ENCODE measurements at regions not wholly inside any gene's neighbourhood (a gene's known extent, or its start where the extent isn't known, plus 50 kb on each side); places are given as distances from the start of the nearest gene placed in this dataset.

DNA sequence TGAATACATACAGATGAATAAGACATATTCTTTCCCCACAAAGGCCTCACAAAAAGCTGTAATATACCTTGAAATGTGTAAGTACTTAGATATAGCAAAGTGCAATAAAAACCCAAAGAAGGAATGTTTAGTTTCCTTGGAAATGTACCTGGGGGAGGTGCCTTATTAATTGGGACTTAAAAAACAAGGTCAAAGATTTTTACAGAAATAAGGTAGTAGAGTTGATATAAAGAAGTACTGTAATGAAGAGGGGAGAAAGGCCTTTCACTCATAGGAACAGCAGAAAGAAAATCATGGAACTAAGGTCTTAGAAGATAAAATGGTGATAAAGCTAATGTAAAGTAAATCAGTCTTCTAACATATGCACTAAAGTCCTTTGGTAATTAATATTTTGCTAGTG, 153.9 kb upstream of the B3GALT2 start:
- H3K9me3 ChIP-seq (ENCODE audit: severe bottlenecking): no peaks in the 10 kb centered on the region

DNA sequence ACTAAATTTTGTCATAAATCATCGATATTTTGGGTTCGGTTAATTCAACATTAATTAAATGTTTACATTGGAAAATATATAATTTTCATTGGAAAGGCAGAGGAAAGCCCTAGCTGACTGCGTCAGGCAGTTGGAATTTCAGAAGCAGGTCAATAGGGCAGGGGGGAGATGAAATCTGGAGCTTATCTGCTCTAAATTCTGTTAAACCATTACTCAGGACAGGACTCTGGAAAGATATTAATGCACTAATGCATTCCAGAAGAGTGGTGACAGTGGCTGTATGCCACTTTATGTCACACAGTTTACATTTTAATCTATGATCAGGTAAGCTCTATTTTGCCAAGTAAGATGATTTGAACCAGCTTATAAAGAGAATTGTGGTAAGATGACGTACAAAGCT, 153.0 kb upstream of the B3GALT2 start:
- Histone ChIP-seq H3K4me1 (ENCODE audit: insufficient read depth, poor library complexity, severe bottlenecking) (no peaks in the 10 kb centered on the region), H3K9me3 (ENCODE audit: severe bottlenecking) (no peaks in the 10 kb centered on the region), H3K27ac (ENCODE audit: poor library complexity, severe bottlenecking) (no peak overlapping the region), H3K4me3 (ENCODE audit: severe bottlenecking) (no peak overlapping the region), H3K36me3 (ENCODE audit: low read depth) (no peaks in the 10 kb centered on the region), H3K27me3 (ENCODE audit: insufficient read depth, poor library complexity, severe bottlenecking) (no peaks in the 10 kb centered on the region)
- DNase-seq (ENCODE audit: low spot score) (no peak), ATAC-seq (ENCODE audit: low read depth) (no peak)
- TF ChIP-seq, protein P1, sequence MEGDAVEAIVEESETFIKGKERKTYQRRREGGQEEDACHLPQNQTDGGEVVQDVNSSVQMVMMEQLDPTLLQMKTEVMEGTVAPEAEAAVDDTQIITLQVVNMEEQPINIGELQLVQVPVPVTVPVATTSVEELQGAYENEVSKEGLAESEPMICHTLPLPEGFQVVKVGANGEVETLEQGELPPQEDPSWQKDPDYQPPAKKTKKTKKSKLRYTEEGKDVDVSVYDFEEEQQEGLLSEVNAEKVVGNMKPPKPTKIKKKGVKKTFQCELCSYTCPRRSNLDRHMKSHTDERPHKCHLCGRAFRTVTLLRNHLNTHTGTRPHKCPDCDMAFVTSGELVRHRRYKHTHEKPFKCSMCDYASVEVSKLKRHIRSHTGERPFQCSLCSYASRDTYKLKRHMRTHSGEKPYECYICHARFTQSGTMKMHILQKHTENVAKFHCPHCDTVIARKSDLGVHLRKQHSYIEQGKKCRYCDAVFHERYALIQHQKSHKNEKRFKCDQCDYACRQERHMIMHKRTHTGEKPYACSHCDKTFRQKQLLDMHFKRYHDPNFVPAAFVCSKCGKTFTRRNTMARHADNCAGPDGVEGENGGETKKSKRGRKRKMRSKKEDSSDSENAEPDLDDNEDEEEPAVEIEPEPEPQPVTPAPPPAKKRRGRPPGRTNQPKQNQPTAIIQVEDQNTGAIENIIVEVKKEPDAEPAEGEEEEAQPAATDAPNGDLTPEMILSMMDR (IDR thresholded peaks at IDR 0.05; ENCODE audit: poor library complexity, severe bottlenecking): no peak

More for the DNA sequence above, 153.9 kb upstream of the B3GALT2 start:
- TF ChIP-seq, protein P1 (IDR thresholded peaks at IDR 0.05; ENCODE audit: poor library complexity, severe bottlenecking): no peak
- Histone ChIP-seq H3K4me3 (ENCODE audit: severe bottlenecking) (no peak overlapping the region), H3K27ac (ENCODE audit: poor library complexity, severe bottlenecking) (no peak overlapping the region), H3K27me3 (ENCODE audit: insufficient read depth, poor library complexity, severe bottlenecking) (no peaks in the 10 kb centered on the region), H3K36me3 (ENCODE audit: low read depth) (no peaks in the 10 kb centered on the region), H3K4me1 (ENCODE audit: insufficient read depth, poor library complexity, severe bottlenecking) (no peaks in the 10 kb centered on the region)
- ATAC-seq (ENCODE audit: low read depth) (no peak), DNase-seq (ENCODE audit: low spot score) (no peak)

DNA sequence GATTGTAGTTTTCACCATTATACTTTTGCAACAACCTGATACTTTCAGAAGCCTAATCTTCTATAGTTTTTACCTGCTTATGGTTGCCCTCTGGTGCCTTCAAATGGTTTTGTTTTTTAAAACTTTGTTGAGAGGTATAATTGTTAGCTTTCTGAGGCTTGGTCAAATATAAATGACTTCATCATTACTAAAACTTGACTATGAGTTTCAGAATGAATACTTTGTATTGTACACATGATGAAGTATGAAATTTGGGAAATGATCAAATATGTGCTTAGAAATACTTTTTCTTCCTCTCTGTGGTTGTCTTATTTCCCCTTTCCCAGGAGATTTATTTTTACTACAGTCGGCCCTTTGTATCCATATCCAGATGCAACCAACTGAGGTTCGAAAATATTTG, 151.8 kb upstream of the B3GALT2 start:
- no peaks in the 10 kb centered on the region for H3K27me3 ChIP-seq (ENCODE audit: insufficient read depth, poor library complexity, severe bottlenecking)
- TF ChIP-seq, protein P1 (IDR thresholded peaks at IDR 0.05; ENCODE audit: poor library complexity, severe bottlenecking): peak; percentile 58
- no peak overlapping the region for H3K4me3 ChIP-seq (ENCODE audit: severe bottlenecking)
- DNase-seq (ENCODE audit: low spot score): no peak
- H3K9me3 ChIP-seq (ENCODE audit: severe bottlenecking): peaks cover 3% of the 10 kb centered on the region
- no peaks in the 10 kb centered on the region for H3K4me1 ChIP-seq (ENCODE audit: insufficient read depth, poor library complexity, severe bottlenecking)
- H3K36me3 ChIP-seq (ENCODE audit: low read depth): no peaks in the 10 kb centered on the region
- peak; percentile 66; the same call in 2 of the 3 replicates for ATAC-seq (ENCODE audit: low read depth)
- H3K27ac ChIP-seq (ENCODE audit: poor library complexity, severe bottlenecking): no peak overlapping the region

DNA sequence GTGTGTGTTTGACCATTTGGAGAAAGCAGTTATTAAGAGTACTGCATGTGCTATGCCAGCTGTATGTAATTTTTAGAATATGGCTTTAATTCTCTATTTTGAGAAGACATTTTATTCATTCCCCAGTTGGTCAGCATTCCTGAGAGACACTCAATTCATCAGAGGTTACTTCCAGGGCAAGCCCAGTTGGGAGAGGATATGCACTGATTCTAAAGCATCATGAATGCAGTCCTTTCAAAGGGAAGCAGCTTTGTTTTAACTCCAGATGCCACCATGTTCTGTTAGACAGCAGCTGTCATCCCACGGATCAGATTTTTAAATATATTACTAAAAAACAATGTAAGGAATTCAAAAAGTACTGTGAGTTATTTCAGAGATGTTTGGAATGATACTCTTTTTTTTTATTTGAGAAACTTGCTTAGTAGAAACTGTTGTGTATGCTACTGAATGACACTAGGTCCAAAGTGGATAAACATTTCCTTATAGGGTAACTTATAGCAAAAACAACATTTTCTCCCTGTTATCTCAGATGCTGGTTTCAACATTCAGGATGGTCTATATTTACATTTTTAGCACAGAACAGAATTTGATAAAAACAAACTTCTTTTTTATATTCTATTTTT, 149.5 kb upstream of the B3GALT2 start:
- Histone ChIP-seq H3K4me1 (ENCODE audit: insufficient read depth, poor library complexity, severe bottlenecking) (no peaks in the 10 kb centered on the region), H3K9me3 (ENCODE audit: severe bottlenecking) (peaks cover 21% of the 10 kb centered on the region), H3K4me3 (ENCODE audit: severe bottlenecking) (no peak overlapping the region), H3K27ac (ENCODE audit: poor library complexity, severe bottlenecking) (no peak overlapping the region), H3K36me3 (ENCODE audit: low read depth) (no peaks in the 10 kb centered on the region), H3K27me3 (ENCODE audit: insufficient read depth, poor library complexity, severe bottlenecking) (no peaks in the 10 kb centered on the region)
- no peak for ATAC-seq (ENCODE audit: low read depth)
- TF ChIP-seq, protein P1 (IDR thresholded peaks at IDR 0.05; ENCODE audit: poor library complexity, severe bottlenecking): no peak
- no peak for DNase-seq (ENCODE audit: low spot score)

DNA sequence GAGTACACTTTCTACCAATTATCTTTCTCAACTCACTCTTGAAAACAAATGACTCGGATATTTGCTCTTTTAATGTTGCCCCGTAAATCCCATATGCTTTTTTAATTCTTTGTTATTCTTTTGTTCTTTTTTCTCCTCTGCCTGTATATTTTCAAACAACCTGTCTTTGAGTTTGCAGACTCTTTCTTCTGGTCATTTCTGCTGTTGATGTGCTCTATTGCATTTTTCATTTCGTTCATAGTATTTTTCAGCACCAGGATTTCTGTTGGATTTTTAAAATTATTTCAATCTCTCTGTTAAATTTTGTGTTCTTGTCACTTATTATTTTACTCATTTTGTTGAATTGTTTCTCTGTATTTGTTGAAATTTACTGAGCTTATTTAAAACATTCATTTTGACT, 146.8 kb upstream of the B3GALT2 start:
- Histone ChIP-seq H3K36me3 (ENCODE audit: low read depth) (no peaks in the 10 kb centered on the region), H3K9me3 (ENCODE audit: severe bottlenecking) (peaks cover 26% of the 10 kb centered on the region), H3K4me3 (ENCODE audit: severe bottlenecking) (no peak overlapping the region), H3K27me3 (ENCODE audit: insufficient read depth, poor library complexity, severe bottlenecking) (no peaks in the 10 kb centered on the region), H3K4me1 (ENCODE audit: insufficient read depth, poor library complexity, severe bottlenecking) (no peaks in the 10 kb centered on the region), H3K27ac (ENCODE audit: poor library complexity, severe bottlenecking) (no peak overlapping the region)
- TF ChIP-seq, protein P1 (IDR thresholded peaks at IDR 0.05; ENCODE audit: poor library complexity, severe bottlenecking): no peak
- ATAC-seq (ENCODE audit: low read depth): no peak
- DNase-seq (ENCODE audit: low spot score): no peak

Measured in RWPE2 (cell line).